GM12891 (cell line): ENCODE measurements at regions not wholly inside any gene's neighbourhood (a gene's known extent, or its start where the extent isn't known, plus 50 kb on each side); places are given as distances from the start of the nearest gene placed in this dataset.

Experiments used
- POLR2A ChIP-seq: IDR thresholded peaks from 2 replicates; pipeline ENCODE4 v1.6.1; 2011; ENCODE audit warnings: low read depth, low read length, control low read depth
- POLR2AphosphoS5 ChIP-seq: IDR thresholded peaks from 2 replicates; pipeline ENCODE4 v1.6.1; 2011; ENCODE audit warnings: low read depth, low read length, control low read depth
- TAF1 ChIP-seq: IDR thresholded peaks from 2 replicates; pipeline ENCODE4 v1.6.1; 2011; ENCODE audit warnings: low read depth, low read length, control low read depth

GRCh38 chrX:128436397-128437103 lies 384.3 kb upstream of the ACTRT1 start:
- no peak for TF ChIP-seq POLR2A
- TF ChIP-seq POLR2AphosphoS5, result no peak
- TF ChIP-seq TAF1, result no peak
